A549 (cell line): ENCODE measurements at regions not wholly inside any gene's neighbourhood (a gene's known extent, or its start where the extent isn't known, plus 50 kb on each side); places are given as distances from the start of the nearest gene placed in this dataset.

Source experiments
- ESRRA ChIP-seq: fragments of 150-350 bp; IDR thresholded peaks from 2 replicates; pipeline ENCODE4 v1.6.1; 2014; ENCODE audit warnings: mild to moderate bottlenecking, low read length, borderline replicate concordance
- HOXA7 ChIP-seq: fragments of 250-450 bp; sonication (Bioruptor Pico); IDR thresholded peaks from 2 replicates; pipeline ENCODE4 v1.5.0; 2020; ENCODE audit warnings: mild to moderate bottlenecking, moderate library complexity
- KDM1A ChIP-seq: fragments of 200-600 bp; sonication (generic); IDR thresholded peaks from 2 replicates; pipeline ENCODE4 v1.6.1; 2016; ENCODE audit warnings: low read depth, mild to moderate bottlenecking
- NFE2L2 ChIP-seq: fragments of 150-350 bp; conservative IDR thresholded peaks from 2 replicates; pipeline ENCODE4 v1.6.1; 2014; ENCODE audit warnings: low read length
- RAD21 ChIP-seq, 2 experiments: fragments of >200 bp in 1 of 2; sonication (Bioruptor Twin) in 1 of 2; formaldehyde crosslinking in 1 of 2; IDR thresholded peaks in 1 of 2; conservative IDR thresholded peaks in 1 of 2; 2 replicates in 1 of 2; 3 replicates in 1 of 2; pipeline ENCODE4 v1.6.1; 2012 to 2018; ENCODE audit warnings: inconsistent platforms in 1 of 2
- TFCP2L1 ChIP-seq: fragments of 250-450 bp; sonication (Bioruptor Pico); IDR thresholded peaks from 2 replicates; pipeline ENCODE4 v1.5.0; 2021; ENCODE audit warnings: mild to moderate bottlenecking
- TF ChIP-seq, protein P1 (sequence below): fragments of >200 bp; sonication (Bioruptor Twin); formaldehyde crosslinking; IDR thresholded peaks from 3 replicates; pipeline ENCODE4 v1.5.1; 2016

DNA sequence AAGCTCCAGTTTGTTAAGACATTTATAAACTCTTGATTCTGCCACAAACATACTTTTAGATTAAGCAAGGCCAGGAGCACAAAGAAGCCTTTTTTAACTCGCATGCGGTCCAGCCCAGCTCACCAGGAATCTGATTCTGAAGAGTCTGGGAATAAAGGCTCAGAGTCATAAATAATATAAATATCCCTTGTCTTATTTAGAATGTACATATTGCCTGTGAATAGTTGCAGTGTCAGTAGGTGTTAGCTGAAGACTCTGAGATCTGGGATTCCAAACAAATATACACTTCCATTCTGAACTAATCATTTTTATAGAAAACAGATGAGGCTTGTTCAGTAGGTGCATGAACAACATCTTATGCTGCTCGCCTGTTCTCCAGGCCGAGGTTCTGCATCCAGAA is 59.1 kb upstream of the ELAC2 start:
- TF ChIP-seq, protein P1, sequence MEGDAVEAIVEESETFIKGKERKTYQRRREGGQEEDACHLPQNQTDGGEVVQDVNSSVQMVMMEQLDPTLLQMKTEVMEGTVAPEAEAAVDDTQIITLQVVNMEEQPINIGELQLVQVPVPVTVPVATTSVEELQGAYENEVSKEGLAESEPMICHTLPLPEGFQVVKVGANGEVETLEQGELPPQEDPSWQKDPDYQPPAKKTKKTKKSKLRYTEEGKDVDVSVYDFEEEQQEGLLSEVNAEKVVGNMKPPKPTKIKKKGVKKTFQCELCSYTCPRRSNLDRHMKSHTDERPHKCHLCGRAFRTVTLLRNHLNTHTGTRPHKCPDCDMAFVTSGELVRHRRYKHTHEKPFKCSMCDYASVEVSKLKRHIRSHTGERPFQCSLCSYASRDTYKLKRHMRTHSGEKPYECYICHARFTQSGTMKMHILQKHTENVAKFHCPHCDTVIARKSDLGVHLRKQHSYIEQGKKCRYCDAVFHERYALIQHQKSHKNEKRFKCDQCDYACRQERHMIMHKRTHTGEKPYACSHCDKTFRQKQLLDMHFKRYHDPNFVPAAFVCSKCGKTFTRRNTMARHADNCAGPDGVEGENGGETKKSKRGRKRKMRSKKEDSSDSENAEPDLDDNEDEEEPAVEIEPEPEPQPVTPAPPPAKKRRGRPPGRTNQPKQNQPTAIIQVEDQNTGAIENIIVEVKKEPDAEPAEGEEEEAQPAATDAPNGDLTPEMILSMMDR, result no peak
- TF ChIP-seq RAD21 (conservative IDR thresholded peaks at IDR 0.05 in 1 of 2, IDR thresholded peaks at IDR 0.05 in 1 of 2) (no peak), ESRRA (no peak), TFCP2L1 (CRISPR knock-in tag) (no peak), NFE2L2 (no peak), KDM1A (no peak), HOXA7 (CRISPR knock-in tag) (no peak)
